ENCODE measurements at regions not wholly inside any gene's neighbourhood (a gene's known extent, or its start where the extent isn't known, plus 50 kb on each side); places are given as distances from the start of the nearest gene placed in this dataset.

DNA sequence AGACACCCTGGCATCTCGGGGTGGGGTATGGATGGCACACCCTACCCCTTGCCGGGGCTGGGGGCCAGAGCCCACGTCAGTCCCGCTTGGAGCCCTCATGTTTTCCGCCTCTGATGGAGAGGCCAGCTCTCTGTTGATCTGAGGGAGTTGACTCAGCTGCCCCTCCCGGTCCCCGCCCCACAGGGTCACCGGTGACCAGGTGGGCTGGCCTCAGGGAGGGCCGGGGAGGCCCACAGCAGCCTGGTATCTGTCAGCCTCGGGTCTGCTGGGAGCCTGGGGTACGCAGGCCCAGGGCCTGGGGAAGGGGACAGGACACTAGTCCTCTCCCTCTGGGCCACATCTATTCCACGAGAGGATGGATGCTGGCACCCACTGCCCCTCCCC, 109.5 kb upstream of the CIBAR2 start:
- TF ChIP-seq CTCF (conservative IDR thresholded peaks at IDR 0.05) = no peak
- TF ChIP-seq ZFX (IDR thresholded peaks at IDR 0.05) = no peak

Data from C4-2B (cell line).